ENCODE measurements at regions not wholly inside any gene's neighbourhood (a gene's known extent, or its start where the extent isn't known, plus 50 kb on each side); places are given as distances from the start of the nearest gene placed in this dataset.
"Not testable (repeated sequence)": the region's sequence is repeated elsewhere in the genome, so short reads cannot be mapped to it uniquely, and the experiment has no call there.

- no peak for DNase-seq (ENCODE audit: insufficient read length, low spot score)
- TF ChIP-seq SPI1 (IDR thresholded peaks at IDR 0.05; ENCODE audit: low read depth, low read length), result no peak
- no peak for TF ChIP-seq POLR2AphosphoS5 (IDR thresholded peaks at IDR 0.05; ENCODE audit: low read depth, low read length)
- TF ChIP-seq PAX5 (IDR thresholded peaks at IDR 0.05; ENCODE audit: insufficient read depth, low read length, severe bottlenecking), result no peak
- no peak for TF ChIP-seq POLR2A (IDR thresholded peaks at IDR 0.05; ENCODE audit: low read depth, low read length)
- TF ChIP-seq POU2F2 (IDR thresholded peaks at IDR 0.05; ENCODE audit: low read depth, low read length), result no peak
- TF ChIP-seq TAF1 (IDR thresholded peaks at IDR 0.05; ENCODE audit: low read depth, low read length), result no peak
Observed at GRCh38 chr6:151176911-151177770, 62.6 kb upstream of the AKAP12 start.

GRCh38 chr6:151178373-151178772 is 61.4 kb upstream of the AKAP12 start:
- DNase-seq (ENCODE audit: insufficient read length, low spot score) (no peak), FAIRE-seq (no peak)
- TF ChIP-seq POLR2AphosphoS5 (IDR thresholded peaks at IDR 0.05; ENCODE audit: low read depth, low read length), result no peak
- no peak for TF ChIP-seq SPI1 (IDR thresholded peaks at IDR 0.05; ENCODE audit: low read depth, low read length)
- TF ChIP-seq POU2F2 (IDR thresholded peaks at IDR 0.05; ENCODE audit: low read depth, low read length), result no peak
- no peak for TF ChIP-seq POLR2A (IDR thresholded peaks at IDR 0.05; ENCODE audit: low read depth, low read length)
- TF ChIP-seq TAF1 (IDR thresholded peaks at IDR 0.05; ENCODE audit: low read depth, low read length), result no peak
- TF ChIP-seq PAX5 (IDR thresholded peaks at IDR 0.05; ENCODE audit: insufficient read depth, low read length, severe bottlenecking), result no peak

More at GRCh38 chr6:151176911-151177770, 62.6 kb upstream of the AKAP12 start:
- no peak for FAIRE-seq

DNA sequence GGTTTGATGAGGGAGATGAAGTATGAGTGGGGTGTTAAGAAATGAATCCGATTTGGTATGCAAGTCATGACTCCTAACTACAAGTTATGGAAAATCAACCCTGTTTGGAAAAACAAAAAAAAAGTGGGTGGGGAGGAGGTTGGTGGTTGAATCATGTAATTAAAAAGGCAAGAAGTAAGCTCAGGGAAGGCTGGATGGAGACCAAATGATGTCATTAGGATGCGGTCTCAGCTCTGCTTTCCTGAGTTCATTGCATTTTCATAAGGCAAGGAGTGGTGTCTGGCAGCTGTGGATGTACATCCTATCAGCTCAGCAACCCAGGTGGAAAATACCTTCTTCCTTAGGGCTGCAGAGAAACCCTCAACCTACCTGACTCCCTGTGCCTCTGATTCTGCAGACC is 60.4 kb upstream of the AKAP12 start:
- DNase-seq (ENCODE audit: insufficient read length, low spot score) (no peak), FAIRE-seq (no peak)
- TF ChIP-seq POU2F2 (IDR thresholded peaks at IDR 0.05; ENCODE audit: low read depth, low read length) (no peak), PAX5 (IDR thresholded peaks at IDR 0.05; ENCODE audit: insufficient read depth, low read length, severe bottlenecking) (no peak), POLR2AphosphoS5 (IDR thresholded peaks at IDR 0.05; ENCODE audit: low read depth, low read length) (no peak)

- no peak for FAIRE-seq
- TF ChIP-seq POU2F2 (IDR thresholded peaks at IDR 0.05; ENCODE audit: low read depth, low read length), result no peak
- TF ChIP-seq POLR2AphosphoS5 (IDR thresholded peaks at IDR 0.05; ENCODE audit: low read depth, low read length), result no peak
- TF ChIP-seq SPI1 (IDR thresholded peaks at IDR 0.05; ENCODE audit: low read depth, low read length), result peak; percentile 83
- DNase-seq (ENCODE audit: insufficient read length, low spot score), result no peak
Observed at GRCh38 chr6:151180330-151181048, 59.3 kb upstream of the AKAP12 start.

- FAIRE-seq, result no peak
- DNase-seq (ENCODE audit: insufficient read length, low spot score), result no peak
- TF ChIP-seq POLR2AphosphoS5 (IDR thresholded peaks at IDR 0.05; ENCODE audit: low read depth, low read length), result no peak
- TF ChIP-seq TAF1 (IDR thresholded peaks at IDR 0.05; ENCODE audit: low read depth, low read length), result no peak
- TF ChIP-seq PAX5 (IDR thresholded peaks at IDR 0.05; ENCODE audit: insufficient read depth, low read length, severe bottlenecking), result no peak
- TF ChIP-seq POU2F2 (IDR thresholded peaks at IDR 0.05; ENCODE audit: low read depth, low read length), result no peak
Observed at GRCh38 chr6:151181706-151182363, 57.9 kb upstream of the AKAP12 start.

GRCh38 chr6:151182958-151183357 is 56.8 kb upstream of the AKAP12 start:
- FAIRE-seq; DNase-seq (ENCODE audit: insufficient read length, low spot score): not testable (repeated sequence)

DNA sequence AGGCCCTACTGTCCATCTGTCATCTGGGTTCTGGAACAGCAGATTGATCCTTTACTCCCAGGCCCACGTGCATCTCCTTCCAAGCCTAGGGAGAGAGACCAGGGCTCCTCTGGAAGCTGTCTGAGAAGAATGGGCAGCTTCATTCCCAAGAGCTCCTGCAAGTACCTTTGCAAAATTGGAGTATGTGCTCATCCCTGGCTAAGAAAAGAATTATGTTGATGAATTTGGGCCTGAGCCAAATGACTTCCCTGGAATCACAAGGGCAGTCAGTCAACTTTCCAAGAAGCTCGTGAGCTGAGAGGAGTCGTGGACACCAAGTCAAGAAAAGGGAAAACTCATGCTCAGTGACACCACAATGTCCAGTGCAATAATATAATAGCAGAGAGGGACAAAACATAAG is 54.6 kb upstream of the AKAP12 start:
- TF ChIP-seq TAF1 (IDR thresholded peaks at IDR 0.05; ENCODE audit: low read depth, low read length), result no peak
- no peak for TF ChIP-seq POU2F2 (IDR thresholded peaks at IDR 0.05; ENCODE audit: low read depth, low read length)
- TF ChIP-seq POLR2AphosphoS5 (IDR thresholded peaks at IDR 0.05; ENCODE audit: low read depth, low read length), result no peak
- no peak for TF ChIP-seq SPI1 (IDR thresholded peaks at IDR 0.05; ENCODE audit: low read depth, low read length)
- no peak for TF ChIP-seq POLR2A (IDR thresholded peaks at IDR 0.05; ENCODE audit: low read depth, low read length)
- TF ChIP-seq PAX5 (IDR thresholded peaks at IDR 0.05; ENCODE audit: insufficient read depth, low read length, severe bottlenecking), result no peak
- no peak for DNase-seq (ENCODE audit: insufficient read length, low spot score)
- FAIRE-seq, result no peak

GRCh38 chr6:151186306-151186705 is 53.5 kb upstream of the AKAP12 start:
- TF ChIP-seq POLR2A (IDR thresholded peaks at IDR 0.05; ENCODE audit: low read depth, low read length) (no peak), PAX5 (IDR thresholded peaks at IDR 0.05; ENCODE audit: insufficient read depth, low read length, severe bottlenecking) (no peak), TAF1 (IDR thresholded peaks at IDR 0.05; ENCODE audit: low read depth, low read length) (no peak), POU2F2 (IDR thresholded peaks at IDR 0.05; ENCODE audit: low read depth, low read length) (no peak), POLR2AphosphoS5 (IDR thresholded peaks at IDR 0.05; ENCODE audit: low read depth, low read length) (no peak), SPI1 (IDR thresholded peaks at IDR 0.05; ENCODE audit: low read depth, low read length) (no peak)
- no peak for DNase-seq (ENCODE audit: insufficient read length, low spot score)
- FAIRE-seq, result no peak

DNA sequence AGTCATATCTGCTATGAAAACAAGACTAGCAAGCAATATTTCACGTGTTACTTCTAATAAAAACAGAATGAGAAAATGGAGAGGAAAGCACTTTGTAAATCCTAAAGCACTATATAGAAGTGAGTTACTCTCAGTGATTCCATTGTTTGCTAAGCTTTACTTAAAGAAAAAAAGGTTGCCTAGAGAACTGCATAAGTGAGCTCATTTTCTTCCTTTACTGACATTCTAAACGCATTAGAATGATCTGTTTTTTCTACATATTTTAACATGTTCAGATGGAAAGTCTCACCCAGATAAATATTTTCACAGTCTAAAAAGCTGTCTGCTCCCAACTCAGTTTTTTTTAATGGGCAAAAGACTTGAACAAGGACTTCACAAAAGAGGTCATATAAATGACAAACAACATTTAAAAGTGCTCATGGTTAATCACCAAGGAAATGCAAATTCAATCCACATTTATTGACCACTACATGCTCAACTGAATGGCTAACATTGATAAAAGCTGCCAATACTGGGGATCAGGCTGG is 52.9 kb upstream of the AKAP12 start:
- no peak for DNase-seq (ENCODE audit: insufficient read length, low spot score)
- FAIRE-seq, result no peak
- TF ChIP-seq PAX5 (IDR thresholded peaks at IDR 0.05; ENCODE audit: insufficient read depth, low read length, severe bottlenecking), result no peak
- TF ChIP-seq POLR2A (IDR thresholded peaks at IDR 0.05; ENCODE audit: low read depth, low read length), result no peak
- no peak for TF ChIP-seq POU2F2 (IDR thresholded peaks at IDR 0.05; ENCODE audit: low read depth, low read length)
- no peak for TF ChIP-seq TAF1 (IDR thresholded peaks at IDR 0.05; ENCODE audit: low read depth, low read length)
- TF ChIP-seq POLR2AphosphoS5 (IDR thresholded peaks at IDR 0.05; ENCODE audit: low read depth, low read length), result no peak
- TF ChIP-seq SPI1 (IDR thresholded peaks at IDR 0.05; ENCODE audit: low read depth, low read length), result no peak

All from GM12891 (cell line).